HUES6 (cell line): ENCODE measurements at regions not wholly inside any gene's neighbourhood (a gene's known extent, or its start where the extent isn't known, plus 50 kb on each side); places are given as distances from the start of the nearest gene placed in this dataset.

ENCODE experiments used
- H3K27ac ChIP-seq: 2 replicates; pipeline ENCODE4 v1.7.0; 2013; ENCODE audit warnings: low read depth, mild to moderate bottlenecking, low read length, inconsistent platforms
- H3K27me3 ChIP-seq: 2 replicates; pipeline ENCODE4 v1.6.1; 2013; ENCODE audit warnings: low read length; ENCODE audit not compliant: control insufficient read depth, insufficient read depth
- H3K36me3 ChIP-seq: 2 replicates; pipeline ENCODE4 v1.6.1; 2013; ENCODE audit warnings: low read length; ENCODE audit not compliant: control insufficient read depth, insufficient read depth
- H3K4me1 ChIP-seq: 2 replicates; pipeline ENCODE4 v1.6.1; 2013; ENCODE audit warnings: low read length; ENCODE audit not compliant: control insufficient read depth, insufficient read depth
- H3K4me3 ChIP-seq: 2 replicates; pipeline ENCODE4 v1.5.1; 2013; ENCODE audit warnings: low read depth, low read length
- H3K9ac ChIP-seq: one replicate; pipeline ENCODE4 v1.6.1; 2013; ENCODE audit warnings: mild to moderate bottlenecking, low read length
- H3K9me3 ChIP-seq: 2 replicates; pipeline ENCODE4 v1.6.1; 2013; ENCODE audit warnings: low read depth, low read length; ENCODE audit not compliant: control insufficient read depth, insufficient read depth

DNA sequence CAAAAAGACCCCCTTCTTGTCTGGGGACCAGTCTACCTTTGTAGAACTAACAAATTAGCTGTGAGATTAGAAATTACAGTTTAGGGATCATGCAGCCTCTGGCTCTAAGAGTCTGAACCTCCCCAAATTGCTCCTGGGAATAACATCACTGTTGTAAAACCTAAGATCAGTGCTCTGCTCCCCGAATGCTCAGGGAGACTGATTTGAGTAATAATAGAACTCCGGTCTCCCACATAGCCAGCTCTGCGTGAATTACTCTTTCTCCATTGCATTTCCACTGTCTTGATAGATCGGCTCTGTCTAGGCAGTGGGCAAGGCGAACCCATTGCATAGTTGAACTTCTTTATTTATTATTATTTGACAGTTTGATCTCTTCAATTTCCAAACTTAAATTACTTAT is 160.8 kb upstream of the VCX3A start:
- peaks cover 29% of the 10 kb centered on the region for H3K4me1 ChIP-seq
- no peak overlapping the region for H3K9ac ChIP-seq
- H3K9me3 ChIP-seq, result no peaks in the 10 kb centered on the region
- no peak overlapping the region for H3K4me3 ChIP-seq
- H3K36me3 ChIP-seq, result no peaks in the 10 kb centered on the region
- no peaks in the 10 kb centered on the region for H3K27me3 ChIP-seq
- peak overlapping the region; percentile 66; the same call in 1 of the 2 replicates for H3K27ac ChIP-seq

DNA sequence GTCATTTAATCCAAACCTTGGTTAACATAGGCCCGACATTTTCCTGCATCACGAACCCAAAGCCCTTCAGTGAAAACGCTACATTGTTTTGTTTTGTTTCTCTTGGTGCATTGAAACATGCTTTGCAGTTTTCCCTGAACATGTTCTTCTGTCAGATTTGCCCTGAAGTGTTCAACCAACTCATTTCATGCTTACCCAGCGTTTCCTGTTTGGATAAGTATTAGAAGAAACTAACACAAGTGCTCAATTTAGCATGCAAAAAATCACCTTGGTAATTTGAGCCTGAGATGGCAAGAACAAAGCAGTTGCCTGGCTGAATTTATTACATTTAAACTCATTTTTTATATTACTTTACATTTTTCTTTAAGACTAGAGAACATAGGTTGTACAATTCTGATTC is 160.1 kb upstream of the VCX3A start:
- no peak overlapping the region for H3K9ac ChIP-seq
- H3K4me1 ChIP-seq, result peaks cover 29% of the 10 kb centered on the region
- H3K4me3 ChIP-seq, result no peak overlapping the region

DNA sequence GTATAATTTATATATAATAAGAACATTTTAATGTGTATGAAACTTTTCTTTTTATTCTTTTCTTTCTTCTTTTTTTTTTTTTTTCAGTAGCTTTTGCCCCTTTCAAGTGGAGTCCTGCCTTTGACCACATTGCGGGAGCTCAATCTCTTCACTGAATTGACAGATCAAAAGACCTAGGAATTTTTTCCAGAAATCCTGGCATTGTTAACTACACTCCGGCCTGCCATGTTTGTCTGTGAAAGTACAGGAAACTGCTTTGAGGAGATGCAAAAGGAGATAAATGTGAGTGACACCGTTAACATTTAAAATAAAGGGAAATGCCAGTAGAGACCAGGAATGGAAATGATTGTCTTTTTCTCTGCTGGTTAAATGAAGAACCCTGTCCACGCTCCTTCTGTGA is 159.3 kb upstream of the VCX3A start:
- Histone ChIP-seq H3K9ac (no peak overlapping the region), H3K27ac (peak overlapping the region; percentile 66), H3K27me3 (no peaks in the 10 kb centered on the region), H3K4me1 (peaks cover 29% of the 10 kb centered on the region), H3K4me3 (no peak overlapping the region), H3K9me3 (peaks cover 2% of the 10 kb centered on the region; the same call in 1 of the 2 replicates), H3K36me3 (0 out of 2 replicates have a peak, but pooled peaks cover under 1% of the 10 kb centered on the region)

More for the DNA sequence above, 160.1 kb upstream of the VCX3A start:
- Histone ChIP-seq H3K36me3 (no peaks in the 10 kb centered on the region), H3K9me3 (no peaks in the 10 kb centered on the region), H3K27ac (peak overlapping the region; percentile 66; the same call in 1 of the 2 replicates), H3K27me3 (no peaks in the 10 kb centered on the region)

DNA sequence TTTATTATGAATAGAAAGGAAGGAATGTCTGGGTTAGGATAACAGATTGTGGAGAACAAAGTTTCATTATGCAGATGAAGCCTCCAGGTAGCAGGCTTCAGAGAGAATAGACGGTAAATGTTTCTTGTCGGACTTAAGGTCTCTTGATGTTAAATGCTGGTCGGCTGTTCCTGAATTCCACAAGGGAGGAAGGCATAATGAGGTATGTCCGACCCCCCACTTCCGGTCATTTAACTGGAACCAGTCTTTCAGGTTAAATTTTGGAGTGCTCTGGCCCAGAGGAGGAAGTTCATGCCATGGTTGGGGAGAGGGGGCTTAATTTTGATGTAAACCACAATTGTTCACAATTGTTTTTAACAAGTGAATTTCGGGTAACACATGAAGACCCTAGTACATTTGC is 158.1 kb upstream of the VCX3A start:
- no peak overlapping the region for H3K9ac ChIP-seq
- H3K4me3 ChIP-seq, result no peak overlapping the region
- no peaks in the 10 kb centered on the region for H3K27me3 ChIP-seq
- H3K9me3 ChIP-seq, result peaks cover 9% of the 10 kb centered on the region; the same call in 1 of the 2 replicates
- H3K36me3 ChIP-seq, result 0 out of 2 replicates have a peak, but pooled peaks cover 4% of the 10 kb centered on the region
- no peak overlapping the region for H3K27ac ChIP-seq
- H3K4me1 ChIP-seq, result peaks cover 29% of the 10 kb centered on the region

DNA sequence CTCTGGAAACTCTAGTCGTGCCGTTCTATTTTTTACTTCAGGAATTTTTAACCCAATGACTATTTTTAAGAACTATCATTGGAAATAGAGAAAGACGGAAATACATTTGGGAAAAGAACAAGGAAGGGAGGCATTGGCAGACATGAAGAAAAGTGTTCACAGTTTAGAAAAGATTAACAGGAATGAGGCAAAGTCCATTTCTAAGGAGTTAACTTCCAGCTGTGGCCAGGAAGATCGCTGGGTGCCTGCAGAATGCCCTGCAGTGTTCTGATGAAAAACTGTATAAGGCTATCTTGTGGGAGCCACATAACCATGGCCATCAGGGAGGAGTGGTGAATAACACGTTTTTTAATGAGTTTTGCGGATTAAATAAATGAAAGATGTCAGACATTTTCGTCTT is 150.6 kb upstream of the VCX3A start:
- H3K9ac ChIP-seq, result no peak overlapping the region
- H3K9me3 ChIP-seq, result peaks cover 20% of the 10 kb centered on the region
- no peaks in the 10 kb centered on the region for H3K27me3 ChIP-seq
- H3K36me3 ChIP-seq, result peaks cover 4% of the 10 kb centered on the region; the same call in 1 of the 2 replicates
- no peak overlapping the region for H3K4me3 ChIP-seq
- no peak overlapping the region for H3K27ac ChIP-seq
- peaks cover 4% of the 10 kb centered on the region; the same call in 1 of the 2 replicates for H3K4me1 ChIP-seq

DNA sequence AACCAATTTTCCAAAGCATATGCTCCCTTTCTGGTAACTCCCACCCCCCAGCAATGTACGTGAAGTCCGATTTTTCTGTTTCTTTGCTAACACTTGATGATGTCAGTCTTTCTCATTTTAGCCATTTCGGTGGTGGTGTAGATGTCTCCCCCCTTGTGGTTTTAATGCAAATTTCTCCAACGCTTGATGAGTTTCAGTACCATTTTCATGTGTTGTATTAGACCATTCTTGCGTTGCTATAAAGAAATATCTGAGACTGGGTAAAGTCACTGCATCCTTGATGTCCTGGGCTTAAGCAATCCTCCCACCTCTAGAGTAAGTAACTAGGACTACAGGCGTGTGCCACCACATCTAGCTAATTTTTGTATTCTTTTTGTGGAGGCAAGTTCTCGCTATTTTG is 148.4 kb upstream of the VCX3A start:
- Histone ChIP-seq H3K4me3 (no peak overlapping the region), H3K27ac (no peak overlapping the region), H3K36me3 (no peaks in the 10 kb centered on the region; the same call in 1 of the 2 replicates), H3K9me3 (peaks cover 12% of the 10 kb centered on the region), H3K4me1 (peaks cover 4% of the 10 kb centered on the region; the same call in 1 of the 2 replicates), H3K27me3 (no peaks in the 10 kb centered on the region), H3K9ac (no peak overlapping the region)

DNA sequence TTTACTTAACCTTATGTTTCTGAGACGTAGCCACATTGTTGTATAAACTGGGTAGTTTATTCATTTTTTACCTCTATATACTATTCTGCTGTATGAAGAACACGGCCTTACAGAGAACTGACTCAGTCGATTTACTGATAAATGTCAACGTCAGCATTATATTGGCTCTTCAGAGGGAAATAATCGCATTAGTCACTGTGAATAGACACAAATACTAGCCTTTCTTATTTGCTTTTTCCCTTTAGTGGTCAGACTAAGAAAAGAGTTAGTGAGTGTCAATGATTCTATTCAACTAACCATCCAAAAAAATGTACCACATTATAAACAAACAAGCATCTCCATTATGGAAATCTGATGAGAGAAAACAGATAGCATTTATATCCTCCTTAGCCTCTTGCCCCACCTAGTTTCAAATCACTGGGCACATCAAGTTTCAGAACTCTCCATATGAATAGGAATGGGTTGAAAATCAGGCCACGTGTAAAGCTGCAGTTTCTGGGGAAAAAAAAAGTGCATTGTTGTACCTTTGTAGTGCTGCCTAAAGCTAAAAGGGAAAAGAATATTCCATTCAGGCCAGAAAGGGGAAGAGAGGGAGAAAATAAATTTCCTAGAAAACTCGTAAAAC is 146.7 kb upstream of the VCX3A start:
- H3K36me3 ChIP-seq, result no peaks in the 10 kb centered on the region; the same call in 1 of the 2 replicates
- H3K4me1 ChIP-seq, result peaks cover 4% of the 10 kb centered on the region; the same call in 1 of the 2 replicates
- H3K9me3 ChIP-seq, result peaks cover 11% of the 10 kb centered on the region
- no peak overlapping the region for H3K9ac ChIP-seq
- H3K4me3 ChIP-seq, result no peak overlapping the region
- H3K27ac ChIP-seq, result no peak overlapping the region
- no peaks in the 10 kb centered on the region for H3K27me3 ChIP-seq

DNA sequence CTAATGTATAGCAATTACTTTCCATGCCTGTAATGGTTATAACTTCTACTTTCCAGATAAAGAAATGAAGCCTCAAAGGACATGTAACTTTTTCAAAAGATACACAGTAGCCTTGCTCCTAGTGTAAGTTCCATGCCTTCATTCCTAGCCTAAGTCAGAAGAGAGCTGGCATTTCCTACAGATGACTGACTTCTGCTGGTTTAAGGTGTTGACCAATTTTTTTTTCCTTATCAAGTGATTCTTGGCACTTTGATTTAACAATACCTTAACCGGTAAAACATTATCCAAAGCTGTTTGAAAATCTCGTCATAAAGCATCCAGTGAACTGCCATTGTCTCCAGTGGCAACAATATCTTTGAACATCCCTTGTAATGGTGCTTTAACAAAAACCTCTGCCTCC is 145.1 kb upstream of the VCX3A start:
- H3K9ac ChIP-seq, result no peak overlapping the region

DNA sequence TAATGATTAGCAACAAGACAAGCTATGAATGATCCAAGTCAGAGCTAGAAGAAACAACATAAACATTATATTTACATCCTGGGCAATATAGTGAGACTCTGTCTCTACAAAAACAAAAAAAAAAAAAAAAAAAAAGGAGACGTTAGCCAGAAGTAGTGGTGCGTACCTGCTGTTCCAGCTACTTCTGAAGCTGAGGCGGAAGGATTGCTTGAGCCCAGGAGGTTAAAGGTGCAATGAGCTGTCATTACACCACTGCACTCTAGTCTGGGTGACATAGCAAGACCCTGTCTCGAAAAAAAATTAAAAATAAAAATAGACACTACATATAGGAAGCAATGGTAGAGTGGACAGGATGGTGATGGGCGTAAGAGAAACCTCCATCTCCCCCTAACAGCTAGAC is 144.6 kb upstream of the VCX3A start:
- no peak overlapping the region for H3K27ac ChIP-seq
- peaks cover 4% of the 10 kb centered on the region; the same call in 1 of the 2 replicates for H3K4me1 ChIP-seq
- H3K36me3 ChIP-seq, result no peaks in the 10 kb centered on the region; the same call in 1 of the 2 replicates
- H3K4me3 ChIP-seq, result no peak overlapping the region
- no peaks in the 10 kb centered on the region for H3K27me3 ChIP-seq
- H3K9me3 ChIP-seq, result peaks cover 11% of the 10 kb centered on the region
- no peak overlapping the region for H3K9ac ChIP-seq

More for the DNA sequence above, 145.1 kb upstream of the VCX3A start:
- Histone ChIP-seq H3K27ac (no peak overlapping the region), H3K27me3 (no peaks in the 10 kb centered on the region), H3K4me3 (no peak overlapping the region), H3K36me3 (no peaks in the 10 kb centered on the region; the same call in 1 of the 2 replicates), H3K4me1 (peaks cover 4% of the 10 kb centered on the region; the same call in 1 of the 2 replicates), H3K9me3 (peaks cover 11% of the 10 kb centered on the region)

DNA sequence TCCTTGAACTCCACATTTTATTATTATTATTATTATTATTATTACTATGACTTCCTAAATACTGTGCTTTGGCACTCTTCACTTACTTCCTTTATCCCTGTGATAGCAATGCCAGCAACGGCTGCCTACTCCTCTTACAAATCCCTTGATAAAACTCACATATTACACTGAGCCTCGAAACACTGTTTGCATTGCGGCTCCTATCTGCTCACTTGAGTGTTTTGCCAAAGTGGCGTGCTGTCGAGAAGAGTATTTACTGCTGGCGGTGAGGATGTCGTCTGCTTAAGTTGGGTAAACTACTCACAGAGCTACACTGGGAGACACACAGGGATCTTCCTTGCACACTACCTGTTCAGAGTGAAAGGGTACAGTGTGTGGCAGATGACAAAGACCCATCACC is 143.4 kb upstream of the VCX3A start:
- Histone ChIP-seq H3K4me3 (no peak overlapping the region), H3K27me3 (no peaks in the 10 kb centered on the region), H3K9me3 (peaks cover 6% of the 10 kb centered on the region), H3K27ac (no peak overlapping the region), H3K36me3 (no peaks in the 10 kb centered on the region; the same call in 1 of the 2 replicates), H3K4me1 (peaks cover 4% of the 10 kb centered on the region; the same call in 1 of the 2 replicates), H3K9ac (no peak overlapping the region)

DNA sequence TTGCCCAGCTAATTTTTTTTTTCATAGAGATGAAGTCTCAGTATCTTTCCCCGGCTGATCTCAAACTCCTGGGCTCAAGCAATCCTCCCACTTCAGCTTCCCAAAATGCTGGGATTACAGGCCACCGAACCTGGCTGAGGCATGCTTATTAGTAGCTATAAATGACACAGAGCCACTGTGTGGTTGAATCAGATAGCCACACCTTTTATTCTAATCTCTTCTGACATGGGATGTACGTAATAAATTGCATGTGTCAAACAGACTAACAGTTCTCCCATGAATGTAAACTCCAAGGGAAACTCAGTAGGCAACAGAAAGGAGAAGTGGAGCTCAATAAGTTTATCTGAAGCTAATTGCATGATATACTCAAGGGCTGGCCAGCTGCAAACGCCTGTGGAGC is 139.8 kb upstream of the VCX3A start:
- Histone ChIP-seq H3K27ac (no peak overlapping the region), H3K36me3 (no peaks in the 10 kb centered on the region), H3K27me3 (no peaks in the 10 kb centered on the region), H3K4me1 (no peaks in the 10 kb centered on the region), H3K9me3 (no peaks in the 10 kb centered on the region), H3K9ac (no peak overlapping the region), H3K4me3 (no peak overlapping the region)
